CD4-positive, alpha-beta T cell (primary cell): ENCODE measurements at regions not wholly inside any gene's neighbourhood (a gene's known extent, or its start where the extent isn't known, plus 50 kb on each side); places are given as distances from the start of the nearest gene placed in this dataset.

Source experiments
- ATAC-seq: fragments of 200-7000 bp; cut with Tn5 transposase; one replicate; pipeline ENCODE4 v1.10.0; 2022; ENCODE audit warnings: mild to moderate bottlenecking; ENCODE audit not compliant: poor library complexity
- CTCF ChIA-PET: fragments of 350-600 bp; sonication (Branson Sonifier 250); formaldehyde crosslinking; loops from one replicate; lab custom pipeline; 2021; ENCODE audit warnings: antibody characterized with exemption, inconsistent platforms; lab: Charles Lee
- POLR2A ChIA-PET: fragments of 350-600 bp; sonication (Branson Sonifier 250); formaldehyde crosslinking; loops from one replicate; lab custom pipeline; 2021; ENCODE audit warnings: antibody characterized with exemption, inconsistent platforms; lab: Charles Lee
- DNase-seq, 14 experiments: peaks; one replicate each; pipeline ENCODE4 v3.0.0-alpha.2; 2013 to 2020; ENCODE audit warnings: mixed read lengths in 2 of 14
- H3K27ac ChIP-seq, 2 donors: one replicate each; pipeline versions ENCODE4 v1.5.1 to v1.7.0; 2013; ENCODE audit warnings: low read length in 2 of 2, low read depth in 1 of 2, mild to moderate bottlenecking in 1 of 2
- H3K27me3 ChIP-seq, 2 experiments: 1 replicate in 1 of 2; 2 replicates in 1 of 2; pipeline versions ENCODE4 v1.6.1 to v1.7.0; 2013; ENCODE audit warnings: low read length in 2 of 2, control low read depth in 1 of 2, mild to moderate bottlenecking in 1 of 2, moderate library complexity in 1 of 2; ENCODE audit not compliant: insufficient read depth in 2 of 2, control insufficient read depth in 1 of 2
- H3K36me3 ChIP-seq: one replicate; pipeline ENCODE4 v1.6.1; 2013; ENCODE audit warnings: low read length, control low read depth; ENCODE audit not compliant: insufficient read depth
- H3K4me1 ChIP-seq: one replicate; pipeline ENCODE4 v1.6.1; 2013; ENCODE audit warnings: low read length, control low read depth; ENCODE audit not compliant: insufficient read depth
- H3K4me3 ChIP-seq: one replicate; pipeline ENCODE4 v1.5.1; 2013; ENCODE audit warnings: mild to moderate bottlenecking, low read length, moderate library complexity
- H3K9me3 ChIP-seq, 2 experiments: 1 replicate in 1 of 2; 2 replicates in 1 of 2; pipeline versions ENCODE4 v1.6.1 to v1.7.0; 2013; ENCODE audit warnings: low read length in 2 of 2, mild to moderate bottlenecking in 2 of 2, control low read depth in 1 of 2, moderate library complexity in 1 of 2; ENCODE audit not compliant: control insufficient read depth in 1 of 2, insufficient read depth in 1 of 2
- H3K27ac Mint-ChIP-seq: one replicate; pipeline ENCODE4 v1.8.0; 2020; ENCODE audit warnings: mixed read lengths
- H3K27me3 Mint-ChIP-seq: one replicate; pipeline ENCODE4 v1.8.0; 2021; ENCODE audit warnings: mixed read lengths
- H3K36me3 Mint-ChIP-seq: one replicate; pipeline ENCODE4 v1.8.0; 2021; ENCODE audit warnings: low read depth, mixed read lengths
- H3K4me1 Mint-ChIP-seq: one replicate; pipeline ENCODE4 v1.8.0; 2021; ENCODE audit warnings: low read depth, mixed read lengths
- H3K4me3 Mint-ChIP-seq: one replicate; pipeline ENCODE4 v1.8.0; 2020; ENCODE audit warnings: mild to moderate bottlenecking, mixed read lengths
- H3K9me3 Mint-ChIP-seq: one replicate; pipeline ENCODE4 v1.8.0; 2020; ENCODE audit warnings: mixed read lengths
- intact Hi-C, 2 experiments: fragments of 100-400 bp; cut with DNase I in 1 of 2; cut with micrococcal nuclease in 1 of 2; formaldehyde crosslinking; loops; one replicate each; pipeline versions ENCODE4 v1.15.1 to v1.9.0; 2023 to 2025; cut with DNase I, micrococcal nuclease
- TF ChIP-seq, protein P1 (sequence below): fragments of 200-600 bp; IDR thresholded peaks from one replicate; pipeline ENCODE4 v1.8.0; 2022; ENCODE audit warnings: antibody characterized with exemption, mild to moderate bottlenecking

DNA sequence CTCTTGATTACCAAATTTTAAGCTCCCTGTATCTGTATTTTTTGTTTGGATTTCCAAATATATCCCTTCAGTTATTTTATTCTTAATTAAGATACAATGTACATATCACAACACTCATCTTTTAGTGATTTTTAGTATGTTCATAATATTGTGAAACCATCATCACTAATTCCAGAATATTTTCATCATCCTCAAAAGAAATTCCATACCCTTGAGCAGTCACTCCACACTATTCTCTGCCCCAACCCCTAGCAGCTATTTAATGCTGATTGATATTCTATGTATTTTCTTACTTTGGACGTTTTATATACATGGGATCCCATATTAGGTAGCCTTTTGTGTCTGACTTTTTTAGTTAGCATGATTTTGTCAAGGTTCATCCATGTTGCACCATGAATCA lies 127.4 kb upstream of the SLC8A1 start:
- TF ChIP-seq, protein P1, sequence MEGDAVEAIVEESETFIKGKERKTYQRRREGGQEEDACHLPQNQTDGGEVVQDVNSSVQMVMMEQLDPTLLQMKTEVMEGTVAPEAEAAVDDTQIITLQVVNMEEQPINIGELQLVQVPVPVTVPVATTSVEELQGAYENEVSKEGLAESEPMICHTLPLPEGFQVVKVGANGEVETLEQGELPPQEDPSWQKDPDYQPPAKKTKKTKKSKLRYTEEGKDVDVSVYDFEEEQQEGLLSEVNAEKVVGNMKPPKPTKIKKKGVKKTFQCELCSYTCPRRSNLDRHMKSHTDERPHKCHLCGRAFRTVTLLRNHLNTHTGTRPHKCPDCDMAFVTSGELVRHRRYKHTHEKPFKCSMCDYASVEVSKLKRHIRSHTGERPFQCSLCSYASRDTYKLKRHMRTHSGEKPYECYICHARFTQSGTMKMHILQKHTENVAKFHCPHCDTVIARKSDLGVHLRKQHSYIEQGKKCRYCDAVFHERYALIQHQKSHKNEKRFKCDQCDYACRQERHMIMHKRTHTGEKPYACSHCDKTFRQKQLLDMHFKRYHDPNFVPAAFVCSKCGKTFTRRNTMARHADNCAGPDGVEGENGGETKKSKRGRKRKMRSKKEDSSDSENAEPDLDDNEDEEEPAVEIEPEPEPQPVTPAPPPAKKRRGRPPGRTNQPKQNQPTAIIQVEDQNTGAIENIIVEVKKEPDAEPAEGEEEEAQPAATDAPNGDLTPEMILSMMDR = no peak
- Mint-ChIP-seq H3K9me3 (peaks cover 6% of the 10 kb centered on the region), H3K27me3 (no peaks in the 10 kb centered on the region), H3K27ac (no peak overlapping the region), H3K4me3 (no peak overlapping the region), H3K36me3 (no peaks in the 10 kb centered on the region), H3K4me1 (no peaks in the 10 kb centered on the region)
- DNase-seq (no peak), ATAC-seq (no peak)
- no peaks in the 10 kb centered on the region for H3K27me3 ChIP-seq
- ChIA-PET POLR2A (no interaction called here), CTCF (no interaction called here)
- no peaks in the 10 kb centered on the region for H3K9me3 ChIP-seq
- intact Hi-C loops = no loop called here
- H3K4me1 ChIP-seq = no peaks in the 10 kb centered on the region
- no peak overlapping the region for H3K27ac ChIP-seq
- no peaks in the 10 kb centered on the region for H3K36me3 ChIP-seq
- no peak overlapping the region for H3K4me3 ChIP-seq

DNA sequence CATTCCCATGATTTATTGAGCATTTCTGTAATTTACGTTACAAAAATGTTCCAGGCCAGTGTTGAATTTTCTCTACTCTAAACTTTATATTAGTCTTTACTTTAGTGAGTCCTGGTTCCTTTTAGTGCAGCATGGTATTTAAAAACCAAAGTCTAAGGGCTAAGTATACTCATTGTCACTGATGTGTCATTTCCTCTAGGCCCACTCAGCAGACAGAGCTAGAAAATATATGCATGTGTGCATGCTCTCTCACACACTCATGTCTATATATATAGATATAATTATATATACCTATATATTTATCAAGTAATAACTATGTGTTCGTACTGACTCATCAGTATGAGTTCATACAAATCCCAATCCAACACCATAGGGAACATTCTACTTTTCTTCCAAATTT lies 132.5 kb upstream of the SLC8A1 start:
- Mint-ChIP-seq H3K27me3 (no peaks in the 10 kb centered on the region), H3K4me1 (no peaks in the 10 kb centered on the region), H3K36me3 (no peaks in the 10 kb centered on the region), H3K27ac (no peak overlapping the region), H3K4me3 (no peak overlapping the region), H3K9me3 (peaks cover 6% of the 10 kb centered on the region)
- ChIA-PET POLR2A (no interaction called here), CTCF (no interaction called here)
- no peaks in the 10 kb centered on the region for H3K27me3 ChIP-seq
- no peak for DNase-seq
- intact Hi-C loops = no loop called here
- H3K27ac ChIP-seq = no peak overlapping the region
- no peak for ATAC-seq
- H3K36me3 ChIP-seq = no peaks in the 10 kb centered on the region
- H3K4me1 ChIP-seq = no peaks in the 10 kb centered on the region
- H3K4me3 ChIP-seq = no peak overlapping the region
- TF ChIP-seq, protein P1 = no peak
- H3K9me3 ChIP-seq = no peaks in the 10 kb centered on the region

DNA sequence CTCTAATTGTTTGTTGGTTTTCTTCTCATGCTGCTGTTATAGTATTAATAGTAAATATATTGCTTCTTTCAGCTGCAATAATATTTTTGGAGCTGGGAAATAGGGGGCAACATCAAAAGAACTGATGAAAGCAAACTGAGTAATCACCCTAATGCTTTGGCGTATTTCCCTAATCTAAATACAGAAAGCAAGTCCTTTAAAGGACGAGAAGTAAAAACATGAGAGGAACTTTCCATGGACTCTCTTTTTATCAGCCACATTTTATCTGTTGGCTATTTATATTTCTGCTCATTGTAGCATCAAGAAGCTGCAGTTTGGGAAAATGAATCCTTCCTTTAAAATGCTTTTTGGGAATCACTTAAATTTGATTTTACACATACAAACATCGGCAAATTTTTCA lies 139.9 kb upstream of the SLC8A1 start:
- Histone ChIP-seq H3K27ac (no peak overlapping the region), H3K4me1 (no peaks in the 10 kb centered on the region), H3K27me3 (no peaks in the 10 kb centered on the region), H3K9me3 (no peaks in the 10 kb centered on the region), H3K36me3 (no peaks in the 10 kb centered on the region), H3K4me3 (no peak overlapping the region)
- DNase-seq (no peak), ATAC-seq (no peak)
- Mint-ChIP-seq H3K9me3 (no peaks in the 10 kb centered on the region), H3K36me3 (no peaks in the 10 kb centered on the region), H3K27me3 (no peaks in the 10 kb centered on the region), H3K27ac (no peak overlapping the region), H3K4me1 (no peaks in the 10 kb centered on the region), H3K4me3 (no peak overlapping the region)
- intact Hi-C loops = no loop called here
- TF ChIP-seq, protein P1 = no peak
- ChIA-PET CTCF (no interaction called here), POLR2A (no interaction called here)
